Heart left ventricle (tissue), 16 donors: ENCODE measurements at regions not wholly inside any gene's neighbourhood (a gene's known extent, or its start where the extent isn't known, plus 50 kb on each side); places are given as distances from the start of the nearest gene placed in this dataset.

Experiments
- ATAC-seq, 4 donors: fragments of 200-7000 bp; cut with Tn5 transposase; one replicate each; pipeline ENCODE4 v1.9.1; 2020 to 2022; ENCODE audit warnings: moderate library complexity in 4 of 4, mild to moderate bottlenecking in 3 of 4, moderate number of reproducible peaks in 1 of 4
- DNase-seq, 5 donors: peaks; one replicate each; pipeline ENCODE4 v3.0.0-alpha.2; 2020
- H3K27ac ChIP-seq, 12 donors: fragments of 200-600 bp; sonication (generic) in 4 of 12; one replicate each; pipeline versions ENCODE4 v1.5.0 to v1.8.0; 2016 to 2022; ENCODE audit warnings: mild to moderate bottlenecking in 2 of 12
- H3K27me3 ChIP-seq, 9 donors: fragments of 200-600 bp; sonication (generic) in 2 of 9; one replicate each; pipeline versions ENCODE4 v1.5.1 to v1.8.0; 2016 to 2022; ENCODE audit warnings: mild to moderate bottlenecking in 3 of 9
- H3K36me3 ChIP-seq, 9 donors: fragments of 200-600 bp; sonication (generic) in 2 of 9; one replicate each; pipeline versions ENCODE4 v1.5.0 to v1.8.0; 2018 to 2022; ENCODE audit warnings: mild to moderate bottlenecking in 2 of 9
- H3K4me1 ChIP-seq, 12 donors: fragments of 200-600 bp; sonication (generic) in 4 of 12; one replicate each; pipeline versions ENCODE4 v1.5.0 to v1.8.0; 2016 to 2022; ENCODE audit warnings: mild to moderate bottlenecking in 3 of 12
- H3K4me3 ChIP-seq, 12 donors: fragments of 200-600 bp; sonication (generic) in 4 of 12; one replicate each; pipeline versions ENCODE4 v1.5.0 to v1.8.0; 2017 to 2022; ENCODE audit warnings: mild to moderate bottlenecking in 9 of 12, moderate library complexity in 4 of 12
- H3K9me3 ChIP-seq, 12 donors: fragments of 200-600 bp; sonication (generic) in 4 of 12; one replicate each; pipeline versions ENCODE4 v1.5.0 to v1.8.0; 2016 to 2022; ENCODE audit warnings: mild to moderate bottlenecking in 1 of 12
- CTCF ChIP-seq, 12 donors: fragments of 200-600 bp; sonication (generic) in 4 of 12; IDR thresholded peaks; one replicate each; pipeline versions ENCODE4 v1.5.0 to v1.8.0; 2018 to 2022; ENCODE audit warnings: antibody characterized with exemption in 12 of 12, mild to moderate bottlenecking in 5 of 12
- POLR2A ChIP-seq, 2 donors: fragments of 450-650 bp; IDR thresholded peaks; one replicate each; pipeline ENCODE4 v1.6.1; 2017; ENCODE audit warnings: antibody characterized with exemption in 2 of 2, mild to moderate bottlenecking in 2 of 2, moderate library complexity in 2 of 2
- WGBS, 4 donors: extraction: QIAGEN DNeasy Blood & Tissue Kit in 2 of 4; methylation state at CpG; one replicate each; pipeline versions ENCODE4 v1.1.5 to v1.1.7; 2013 to 2018; 5-methylcytosine and 5-hydroxymethylcytosine counted together
- intact Hi-C, 10 donors: fragments of 100-400 bp; cut with DNase I; formaldehyde crosslinking; loops; one replicate each; pipeline versions ENCODE4 v1.11.1 to v1.14.2; 2022
- donor health status: ischemic (EF 13 %, LVEDD 7.1; RV severe dilation, severe dysfunction).
- donor health status: healthy with polysubstance abuse.
- donor health status: DM: no; HTN: yes; CAD: no.
- donor health status: DM: no; HTN: no; CAD: no.
- donor health status: ischemic (EF 25% LVEDD 6.9; RV normal size, moderate dysfunction).
- donor health status: ischemic (EF 25% LVEDD 5.7; RV mildly dilated, moderate dysfunction).
- donor health status: healthy.
- donor health status: DM: yes; HTN: yes; CAD: no.
- donor health status: ischemic (EF 35%, LVEDD 5.7; RV mildly dilated, moderate dysfunction).
- donor health status: nonischemic (EF 11% LVEDD 7.7; RV severe dilation, severe dysfunction).
- donor health status: DM: yes; HTN: yes; CAD: no.
- donor health status: PGD.
- donor health status: ischemic (EF 29% LVEDD 5.4; RV normal size, mild dysfunction).
- donor health status: nonischemic (EF 23%, LVEDD 6.1; RV moderate dilation, normal function).

DNA sequence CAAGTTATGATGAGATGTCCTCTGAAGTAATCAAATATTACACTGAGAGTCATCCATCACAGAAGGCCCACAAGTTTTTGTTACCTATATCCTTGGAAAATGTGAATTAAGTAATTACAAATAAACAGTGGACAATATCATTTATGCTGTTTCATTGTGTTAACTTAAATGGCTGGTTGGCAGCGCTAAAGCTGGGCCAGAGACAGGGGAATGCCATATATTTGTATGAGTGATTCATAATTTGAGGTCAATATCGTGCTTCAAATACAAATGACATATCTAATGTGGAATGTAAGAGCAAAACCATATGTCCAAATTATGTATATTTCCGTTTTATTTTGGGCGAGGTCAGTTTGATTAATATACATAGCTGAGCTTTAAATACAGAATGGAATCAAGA is 1556.2 kb downstream of the SLITRK5 start:
- DNase-seq (no peak), ATAC-seq (no peak)
- Histone ChIP-seq H3K27ac (no peak overlapping the region), H3K9me3 (peaks cover 0 to 27% (median under 1%) of the 10 kb centered on the region in 12 donors), H3K4me3 (no peak overlapping the region), H3K4me1 (no peaks in the 10 kb centered on the region), H3K27me3 (no peaks in the 10 kb centered on the region), H3K36me3 (no peaks in the 10 kb centered on the region)
- 47 to 62% (median 52%) methylated on average over 4 of the region's 4 CpGs for WGBS, 4 donors
- TF ChIP-seq POLR2A (IDR thresholded peaks at IDR 0.05) (no peak), CTCF (IDR thresholded peaks at IDR 0.05) (no peak)
- intact Hi-C loops, result no loop called here

DNA sequence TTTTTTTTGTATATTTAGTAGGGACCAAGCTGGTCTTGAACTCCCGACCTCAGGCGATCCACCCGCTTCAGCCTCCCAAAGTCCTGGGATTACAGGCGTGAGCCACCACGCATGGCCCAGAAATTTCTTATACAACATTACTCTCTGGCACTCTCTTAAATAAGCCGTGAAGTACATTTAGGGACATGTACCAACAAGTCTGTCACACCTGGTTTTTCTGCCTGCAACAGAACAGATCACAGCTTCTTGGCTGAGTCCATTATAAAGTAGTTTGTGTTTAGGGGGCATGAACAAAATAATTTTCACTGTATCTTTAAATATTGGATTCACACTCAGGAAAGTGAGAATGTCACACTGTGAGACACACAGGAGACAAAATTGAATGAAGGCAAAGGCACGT is 1567.3 kb downstream of the SLITRK5 start:
- Histone ChIP-seq H3K4me3 (no peak overlapping the region), H3K27me3 (no peaks in the 10 kb centered on the region), H3K9me3 (no peaks in the 10 kb centered on the region), H3K4me1 (no peaks in the 10 kb centered on the region), H3K36me3 (no peaks in the 10 kb centered on the region), H3K27ac (no peak overlapping the region)
- WGBS, 4 donors, result 63 to 94% (median 73%) methylated on average over 7 of the region's 7 CpGs
- DNase-seq (no peak), ATAC-seq (no peak)
- intact Hi-C loops, result no loop called here
- no peak for TF ChIP-seq CTCF (IDR thresholded peaks at IDR 0.05)
- TF ChIP-seq POLR2A (IDR thresholded peaks at IDR 0.05), result no peak

DNA sequence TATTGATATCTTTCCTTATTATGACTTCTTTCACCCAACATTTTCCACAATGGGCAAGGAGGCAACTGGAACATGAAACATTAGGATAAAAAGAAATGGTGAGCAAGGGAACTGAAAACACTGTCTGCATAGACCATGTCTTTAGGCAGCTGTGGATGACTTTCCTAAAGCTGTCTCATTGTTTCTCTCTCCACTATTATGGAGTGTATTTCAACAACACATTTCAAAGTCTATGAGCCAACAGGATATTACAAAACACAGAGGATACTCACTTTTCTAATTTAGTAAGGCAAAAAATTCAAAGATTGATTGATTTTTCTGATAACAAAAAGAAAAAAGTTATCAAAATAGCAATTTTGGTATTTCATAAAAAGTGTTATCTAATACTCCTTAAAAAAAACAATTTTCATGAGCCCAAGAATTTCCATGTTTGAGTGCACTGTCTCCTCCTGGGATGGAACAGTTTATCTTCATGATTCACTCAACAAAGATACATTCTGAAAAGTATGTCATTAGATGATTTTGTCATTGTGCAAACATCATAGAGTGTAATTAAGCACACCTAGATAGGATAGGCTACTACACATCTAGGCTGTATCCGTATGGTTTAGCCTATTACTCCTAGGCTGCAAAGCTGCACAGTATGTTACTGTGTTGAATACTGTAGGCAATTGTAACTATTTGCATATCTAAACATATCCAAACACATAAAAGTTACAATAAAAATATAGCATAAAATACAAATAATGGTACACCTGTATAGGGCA is 1568.4 kb downstream of the SLITRK5 start:
- H3K9me3 ChIP-seq, result no peaks in the 10 kb centered on the region
- TF ChIP-seq CTCF (IDR thresholded peaks at IDR 0.05) (no peak), POLR2A (IDR thresholded peaks at IDR 0.05) (no peak)
- no peaks in the 10 kb centered on the region for H3K27me3 ChIP-seq
- 80 to 92% (median 84%) methylated on average over 1 of the region's 1 CpG for WGBS, 4 donors
- H3K36me3 ChIP-seq, result no peaks in the 10 kb centered on the region
- ATAC-seq, result no peak
- H3K4me1 ChIP-seq, result no peaks in the 10 kb centered on the region
- no peak overlapping the region for H3K27ac ChIP-seq
- H3K4me3 ChIP-seq, result no peak overlapping the region
- intact Hi-C loops, result no loop called here
- no peak for DNase-seq

DNA sequence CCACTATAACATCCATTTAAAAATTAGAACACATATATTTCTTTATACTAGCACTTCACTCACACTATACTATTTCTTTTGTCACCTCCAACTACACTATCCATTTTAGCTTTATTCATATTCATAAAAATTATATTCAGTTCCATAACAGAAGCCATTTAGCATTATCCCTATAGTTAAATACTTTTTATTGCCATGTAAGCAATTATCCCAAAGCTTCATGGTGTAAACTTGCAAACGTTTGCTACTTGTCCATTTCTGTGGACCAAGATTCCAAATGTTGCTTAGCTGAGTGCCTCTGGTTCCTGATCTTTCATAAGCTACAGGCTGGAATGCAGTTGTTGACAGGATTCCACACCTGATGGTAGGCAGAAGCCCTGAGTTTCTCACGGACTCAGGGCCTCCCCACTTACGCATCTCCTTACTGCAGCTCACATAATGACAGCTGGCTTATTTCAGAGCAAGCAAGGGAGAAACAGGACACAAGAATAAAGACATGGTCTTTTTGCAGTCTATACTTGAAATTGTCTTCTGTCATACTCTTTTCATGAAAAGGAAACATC is 1584.8 kb downstream of the SLITRK5 start:
- no peaks in the 10 kb centered on the region for H3K27me3 ChIP-seq
- TF ChIP-seq POLR2A (IDR thresholded peaks at IDR 0.05), result no peak
- no peak for TF ChIP-seq CTCF (IDR thresholded peaks at IDR 0.05)
- H3K27ac ChIP-seq, result no peak overlapping the region
- no peaks in the 10 kb centered on the region for H3K36me3 ChIP-seq
- H3K4me3 ChIP-seq, result no peak overlapping the region
- H3K9me3 ChIP-seq, result peaks cover 0 to 18% (median 5%) of the 10 kb centered on the region in 12 donors
- ATAC-seq (no peak), DNase-seq (no peak)
- WGBS, 4 donors, result 38 to 64% (median 41%) methylated on average over 3 of the region's 3 CpGs
- intact Hi-C loops, result no loop called here
- no peaks in the 10 kb centered on the region for H3K4me1 ChIP-seq
